ENCODE measurements at regions not wholly inside any gene's neighbourhood (a gene's known extent, or its start where the extent isn't known, plus 50 kb on each side); places are given as distances from the start of the nearest gene placed in this dataset.

- no peak for TF ChIP-seq CTCF (IDR thresholded peaks at IDR 0.05)
- no peak for TF ChIP-seq EP300 (IDR thresholded peaks at IDR 0.05)
- no peak for TF ChIP-seq POLR2A (IDR thresholded peaks at IDR 0.05)
These were observed 1101.0 kb upstream of the SEMA6A start for GRCh38 chr5:117675646-117676045.
